ENCODE measurements at regions not wholly inside any gene's neighbourhood (a gene's known extent, or its start where the extent isn't known, plus 50 kb on each side); places are given as distances from the start of the nearest gene placed in this dataset.

GRCh38 chr15:35596285-35596684 is 50.3 kb upstream of the DPH6 start:
- no peak overlapping the region for H3K9ac ChIP-seq (ENCODE audit: low read depth, low read length)
- H3K9me3 ChIP-seq (ENCODE audit: control insufficient read depth, insufficient read depth, low read length) = no peaks in the 10 kb centered on the region
- no peaks in the 10 kb centered on the region for H3K4me1 ChIP-seq (ENCODE audit: control insufficient read depth, insufficient read depth, low read length)
- H3K4me3 ChIP-seq (ENCODE audit: low read depth, low read length) = no peak overlapping the region
- H3K36me3 ChIP-seq (ENCODE audit: control insufficient read depth, insufficient read depth, low read length) = no peaks in the 10 kb centered on the region
- no peaks in the 10 kb centered on the region for H3K27me3 ChIP-seq (ENCODE audit: control insufficient read depth, insufficient read depth, low read length)

DNA sequence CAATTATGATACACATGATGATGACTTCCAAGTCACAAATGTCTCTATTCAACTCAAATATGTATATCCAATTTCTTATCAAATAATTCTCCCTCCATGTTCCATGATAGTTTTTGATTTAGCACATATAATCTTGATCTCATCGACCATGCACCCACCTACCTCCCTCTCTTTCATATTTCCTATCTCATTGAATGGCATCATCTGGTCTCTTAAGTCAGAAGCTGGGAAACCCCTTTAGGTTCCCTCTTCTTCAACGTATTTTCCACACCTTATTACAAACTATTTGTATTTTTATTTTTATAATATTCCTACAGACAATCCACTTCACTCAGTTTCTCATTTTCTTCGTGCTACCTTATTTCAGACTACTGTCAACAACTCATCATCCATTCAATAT is 56.9 kb upstream of the DPH6 start:
- Histone ChIP-seq H3K4me1 (ENCODE audit: control insufficient read depth, insufficient read depth, low read length) (no peaks in the 10 kb centered on the region), H3K27me3 (ENCODE audit: control insufficient read depth, insufficient read depth, low read length) (no peaks in the 10 kb centered on the region), H3K9ac (ENCODE audit: low read depth, low read length) (no peak overlapping the region), H3K4me3 (ENCODE audit: low read depth, low read length) (no peak overlapping the region), H3K9me3 (ENCODE audit: control insufficient read depth, insufficient read depth, low read length) (no peaks in the 10 kb centered on the region), H3K36me3 (ENCODE audit: control insufficient read depth, insufficient read depth, low read length) (no peaks in the 10 kb centered on the region)

- Histone ChIP-seq H3K9me3 (ENCODE audit: control insufficient read depth, insufficient read depth, low read length) (no peaks in the 10 kb centered on the region), H3K9ac (ENCODE audit: low read depth, low read length) (no peak overlapping the region), H3K36me3 (ENCODE audit: control insufficient read depth, insufficient read depth, low read length) (no peaks in the 10 kb centered on the region), H3K4me1 (ENCODE audit: control insufficient read depth, insufficient read depth, low read length) (no peaks in the 10 kb centered on the region), H3K27me3 (ENCODE audit: control insufficient read depth, insufficient read depth, low read length) (no peaks in the 10 kb centered on the region), H3K4me3 (ENCODE audit: low read depth, low read length) (no peak overlapping the region)
These were observed 57.3 kb upstream of the DPH6 start for GRCh38 chr15:35603301-35603700.

GRCh38 chr15:35603856-35604255 is 57.9 kb upstream of the DPH6 start:
- no peak overlapping the region for H3K9ac ChIP-seq (ENCODE audit: low read depth, low read length)
- no peaks in the 10 kb centered on the region for H3K9me3 ChIP-seq (ENCODE audit: control insufficient read depth, insufficient read depth, low read length)
- H3K4me1 ChIP-seq (ENCODE audit: control insufficient read depth, insufficient read depth, low read length) = no peaks in the 10 kb centered on the region
- no peaks in the 10 kb centered on the region for H3K27me3 ChIP-seq (ENCODE audit: control insufficient read depth, insufficient read depth, low read length)
- no peak overlapping the region for H3K4me3 ChIP-seq (ENCODE audit: low read depth, low read length)
- no peaks in the 10 kb centered on the region for H3K36me3 ChIP-seq (ENCODE audit: control insufficient read depth, insufficient read depth, low read length)

- no peaks in the 10 kb centered on the region for H3K9me3 ChIP-seq (ENCODE audit: control insufficient read depth, insufficient read depth, low read length)
- no peak overlapping the region for H3K9ac ChIP-seq (ENCODE audit: low read depth, low read length)
These were observed 59.9 kb upstream of the DPH6 start for GRCh38 chr15:35605764-35606449.

DNA sequence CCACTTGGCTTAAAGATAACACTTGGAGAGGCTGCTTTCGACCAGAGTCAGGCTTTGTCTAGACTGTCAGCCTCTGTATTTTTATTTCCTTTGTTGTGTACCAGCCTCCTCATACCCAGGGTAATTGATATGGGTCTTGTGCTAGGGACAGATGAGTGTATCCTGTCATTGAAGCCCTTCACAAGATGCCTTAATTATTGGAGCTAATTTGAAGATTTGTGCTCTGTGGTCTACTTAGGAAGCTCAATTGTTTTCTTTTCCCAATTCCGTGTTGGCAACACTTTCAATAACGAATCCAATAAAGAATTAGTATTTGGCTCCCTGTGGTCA is 60.5 kb upstream of the DPH6 start:
- H3K4me3 ChIP-seq (ENCODE audit: low read depth, low read length) = no peak overlapping the region
- H3K36me3 ChIP-seq (ENCODE audit: control insufficient read depth, insufficient read depth, low read length) = no peaks in the 10 kb centered on the region
- no peaks in the 10 kb centered on the region for H3K9me3 ChIP-seq (ENCODE audit: control insufficient read depth, insufficient read depth, low read length)
- H3K27me3 ChIP-seq (ENCODE audit: control insufficient read depth, insufficient read depth, low read length) = no peaks in the 10 kb centered on the region
- H3K9ac ChIP-seq (ENCODE audit: low read depth, low read length) = no peak overlapping the region
- H3K4me1 ChIP-seq (ENCODE audit: control insufficient read depth, insufficient read depth, low read length) = no peaks in the 10 kb centered on the region

More at GRCh38 chr15:35605764-35606449, 59.9 kb upstream of the DPH6 start:
- Histone ChIP-seq H3K4me1 (ENCODE audit: control insufficient read depth, insufficient read depth, low read length) (no peaks in the 10 kb centered on the region), H3K36me3 (ENCODE audit: control insufficient read depth, insufficient read depth, low read length) (no peaks in the 10 kb centered on the region), H3K27me3 (ENCODE audit: control insufficient read depth, insufficient read depth, low read length) (no peaks in the 10 kb centered on the region), H3K4me3 (ENCODE audit: low read depth, low read length) (no peak overlapping the region)

- no peaks in the 10 kb centered on the region for H3K36me3 ChIP-seq (ENCODE audit: control insufficient read depth, insufficient read depth, low read length)
- no peaks in the 10 kb centered on the region for H3K4me1 ChIP-seq (ENCODE audit: control insufficient read depth, insufficient read depth, low read length)
- no peaks in the 10 kb centered on the region for H3K9me3 ChIP-seq (ENCODE audit: control insufficient read depth, insufficient read depth, low read length)
- no peak overlapping the region for H3K4me3 ChIP-seq (ENCODE audit: low read depth, low read length)
- H3K9ac ChIP-seq (ENCODE audit: low read depth, low read length) = no peak overlapping the region
- no peaks in the 10 kb centered on the region for H3K27me3 ChIP-seq (ENCODE audit: control insufficient read depth, insufficient read depth, low read length)
These were observed 70.7 kb upstream of the DPH6 start for GRCh38 chr15:35616498-35617271.

GRCh38 chr15:35618260-35619188 is 72.6 kb upstream of the DPH6 start:
- Histone ChIP-seq H3K27me3 (ENCODE audit: control insufficient read depth, insufficient read depth, low read length) (no peaks in the 10 kb centered on the region), H3K4me3 (ENCODE audit: low read depth, low read length) (no peak overlapping the region), H3K4me1 (ENCODE audit: control insufficient read depth, insufficient read depth, low read length) (no peaks in the 10 kb centered on the region), H3K36me3 (ENCODE audit: control insufficient read depth, insufficient read depth, low read length) (no peaks in the 10 kb centered on the region), H3K9me3 (ENCODE audit: control insufficient read depth, insufficient read depth, low read length) (no peaks in the 10 kb centered on the region), H3K9ac (ENCODE audit: low read depth, low read length) (no peak overlapping the region)

DNA sequence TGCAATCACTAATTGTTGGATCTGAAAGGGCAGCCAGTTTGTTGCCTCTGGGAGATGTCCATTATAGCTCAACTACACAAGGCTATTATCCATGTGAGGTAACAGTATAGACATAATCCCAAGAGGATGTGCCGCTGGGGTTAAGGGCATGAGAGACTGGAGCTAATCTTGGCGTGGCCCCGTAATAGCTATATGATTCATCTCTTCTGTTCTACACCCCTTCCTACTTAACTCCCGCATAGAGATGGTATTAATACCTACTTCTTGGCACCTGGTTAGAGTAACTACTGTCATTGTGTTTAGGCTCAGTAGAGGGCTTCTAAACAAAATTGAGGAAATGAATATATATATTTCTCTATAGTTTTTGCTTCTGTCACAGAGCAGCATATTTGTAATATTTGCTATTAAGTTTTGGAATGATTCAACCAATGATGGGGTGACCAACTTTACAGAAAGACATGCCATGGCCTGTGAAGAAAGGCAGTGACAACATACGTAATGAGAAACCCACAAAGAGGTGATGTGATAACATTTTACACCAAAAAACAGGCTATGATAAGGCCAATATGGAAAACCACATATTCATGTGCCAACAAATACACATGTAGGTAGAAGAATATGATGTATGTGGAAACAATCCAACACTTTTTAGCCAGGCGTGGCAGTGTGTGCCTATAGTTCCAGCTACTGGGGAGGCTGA is 76.8 kb upstream of the DPH6 start:
- Histone ChIP-seq H3K4me3 (ENCODE audit: low read depth, low read length) (no peak overlapping the region), H3K4me1 (ENCODE audit: control insufficient read depth, insufficient read depth, low read length) (peaks cover 3% of the 10 kb centered on the region), H3K9me3 (ENCODE audit: control insufficient read depth, insufficient read depth, low read length) (no peaks in the 10 kb centered on the region), H3K27me3 (ENCODE audit: control insufficient read depth, insufficient read depth, low read length) (no peaks in the 10 kb centered on the region), H3K9ac (ENCODE audit: low read depth, low read length) (no peak overlapping the region), H3K36me3 (ENCODE audit: control insufficient read depth, insufficient read depth, low read length) (no peaks in the 10 kb centered on the region)

- H3K27me3 ChIP-seq (ENCODE audit: control insufficient read depth, insufficient read depth, low read length) = no peaks in the 10 kb centered on the region
- H3K36me3 ChIP-seq (ENCODE audit: control insufficient read depth, insufficient read depth, low read length) = no peaks in the 10 kb centered on the region
- H3K4me3 ChIP-seq (ENCODE audit: low read depth, low read length) = no peak overlapping the region
- peaks cover 3% of the 10 kb centered on the region for H3K4me1 ChIP-seq (ENCODE audit: control insufficient read depth, insufficient read depth, low read length)
- no peaks in the 10 kb centered on the region for H3K9me3 ChIP-seq (ENCODE audit: control insufficient read depth, insufficient read depth, low read length)
- no peak overlapping the region for H3K9ac ChIP-seq (ENCODE audit: low read depth, low read length)
These were observed 78.9 kb upstream of the DPH6 start for GRCh38 chr15:35624881-35625280.

- Histone ChIP-seq H3K4me3 (ENCODE audit: low read depth, low read length) (no peak overlapping the region), H3K9me3 (ENCODE audit: control insufficient read depth, insufficient read depth, low read length) (no peaks in the 10 kb centered on the region), H3K27me3 (ENCODE audit: control insufficient read depth, insufficient read depth, low read length) (no peaks in the 10 kb centered on the region), H3K4me1 (ENCODE audit: control insufficient read depth, insufficient read depth, low read length) (peaks cover 3% of the 10 kb centered on the region), H3K36me3 (ENCODE audit: control insufficient read depth, insufficient read depth, low read length) (no peaks in the 10 kb centered on the region), H3K9ac (ENCODE audit: low read depth, low read length) (no peak overlapping the region)
These were observed 80.8 kb upstream of the DPH6 start for GRCh38 chr15:35626571-35627318.
